PC-3 (cell line): ENCODE measurements at regions not wholly inside any gene's neighbourhood (a gene's known extent, or its start where the extent isn't known, plus 50 kb on each side); places are given as distances from the start of the nearest gene placed in this dataset.

Experiments used
- ATAC-seq: fragments of 200-7000 bp; cut with Tn5 transposase; 2 replicates; pipeline ENCODE4 v1.9.1; 2020; ENCODE audit warnings: mild to moderate bottlenecking, moderate library complexity
- BruUV-seq: library from RNA; stranded (reverse); fragments of 400-500 nt; replicated peaks from 2 replicates; lab custom pipeline; 2021; lab: Mats Ljungman, UMichigan
- CTCF ChIA-PET: fragments of 300-600 bp; sonication (Branson Sonifier 250); formaldehyde crosslinking; loops from one replicate; lab custom pipeline; 2022; ENCODE audit warnings: antibody characterized with exemption; lab: Charles Lee
- POLR2A ChIA-PET: fragments of 300-600 bp; sonication (Branson Sonifier 250); formaldehyde crosslinking; loops from one replicate; lab custom pipeline; 2022; ENCODE audit warnings: antibody characterized with exemption; ENCODE audit not compliant: unreplicated experiment; lab: Charles Lee
- DNase-seq: peaks from one replicate; pipeline ENCODE4 v3.0.0-alpha.2; 2015
- H2AFZ ChIP-seq: fragments of 300-600 bp; sonication (generic); 2 replicates; pipeline ENCODE4 v1.6.0; 2016; ENCODE audit warnings: antibody characterized with exemption, low read length
- H3F3A ChIP-seq: fragments of 300-600 bp; sonication (generic); one replicate; pipeline ENCODE4 v1.6.0; 2017; ENCODE audit warnings: antibody characterized with exemption, low read length, control low read depth, mild to moderate bottlenecking; ENCODE audit not compliant: unreplicated experiment
- H3K27ac ChIP-seq: fragments of 300-600 bp; sonication (generic); 2 replicates; pipeline ENCODE4 v1.5.1; 2016; ENCODE audit warnings: mild to moderate bottlenecking, low read length
- H3K27me3 ChIP-seq: fragments of 300-600 bp; sonication (generic); 2 replicates; pipeline ENCODE4 v1.6.1; 2016; ENCODE audit warnings: low read length, mixed read lengths
- H3K36me3 ChIP-seq: fragments of 300-600 bp; sonication (generic); 2 replicates; pipeline ENCODE4 v1.6.1; 2016; ENCODE audit warnings: low read depth, mixed run types, low read length, mixed read lengths
- H3K4me1 ChIP-seq: fragments of 300-600 bp; sonication (generic); 2 replicates; pipeline ENCODE4 v1.5.1; 2016; ENCODE audit warnings: low read length; ENCODE audit not compliant: insufficient read depth
- H3K4me2 ChIP-seq: fragments of 300-600 bp; sonication (generic); 2 replicates; pipeline ENCODE4 v1.6.0; 2016; ENCODE audit warnings: low read length
- H3K4me3 ChIP-seq: fragments of 300-600 bp; sonication (generic); 2 replicates; pipeline ENCODE4 v1.5.1; 2016; ENCODE audit warnings: mild to moderate bottlenecking, low read length, mixed read lengths
- H3K79me2 ChIP-seq: fragments of 300-600 bp; sonication (generic); 2 replicates; pipeline ENCODE4 v1.6.1; 2017; ENCODE audit warnings: low read length, mixed read lengths
- H3K9ac ChIP-seq: fragments of 300-600 bp; sonication (generic); 2 replicates; pipeline ENCODE4 v1.6.0; 2016; ENCODE audit warnings: mild to moderate bottlenecking, low read length
- H3K9me2 ChIP-seq: fragments of 300-600 bp; sonication (generic); replicated peaks from 2 replicates; pipeline ENCODE4 v1.6.1; 2016; ENCODE audit warnings: mixed run types, low read length, mixed read lengths
- H3K9me3 ChIP-seq: fragments of 300-600 bp; sonication (generic); 2 replicates; pipeline ENCODE4 v1.6.1; 2016; ENCODE audit warnings: low read length, mixed read lengths
- H4K20me1 ChIP-seq: fragments of 300-600 bp; sonication (generic); 2 replicates; pipeline ENCODE4 v1.6.1; 2016; ENCODE audit warnings: low read length, mixed read lengths
- EZH2 ChIP-seq: fragments of 300-600 bp; sonication (generic); IDR thresholded peaks from one replicate; pipeline ENCODE4 v1.6.1; 2017; ENCODE audit warnings: antibody characterized with exemption, mild to moderate bottlenecking, low read length; ENCODE audit not compliant: unreplicated experiment
- EZH2phosphoT487 ChIP-seq: fragments of 300-600 bp; sonication (generic); IDR thresholded peaks from 2 replicates; pipeline ENCODE4 v1.6.1; 2018; ENCODE audit warnings: mild to moderate bottlenecking, antibody characterized with exemption, low read length, borderline replicate concordance
- intact Hi-C: fragments of 100-400 bp; cut with micrococcal nuclease; formaldehyde crosslinking; loops from 2 replicates; pipeline ENCODE4 v1.9.0; 2023
- TF ChIP-seq, protein P1 (sequence below): fragments of 300-600 bp; sonication (generic); conservative IDR thresholded peaks from 2 replicates; pipeline ENCODE4 v1.5.1; 2017; ENCODE audit warnings: antibody characterized with exemption, low read depth, mild to moderate bottlenecking, low read length

DNA sequence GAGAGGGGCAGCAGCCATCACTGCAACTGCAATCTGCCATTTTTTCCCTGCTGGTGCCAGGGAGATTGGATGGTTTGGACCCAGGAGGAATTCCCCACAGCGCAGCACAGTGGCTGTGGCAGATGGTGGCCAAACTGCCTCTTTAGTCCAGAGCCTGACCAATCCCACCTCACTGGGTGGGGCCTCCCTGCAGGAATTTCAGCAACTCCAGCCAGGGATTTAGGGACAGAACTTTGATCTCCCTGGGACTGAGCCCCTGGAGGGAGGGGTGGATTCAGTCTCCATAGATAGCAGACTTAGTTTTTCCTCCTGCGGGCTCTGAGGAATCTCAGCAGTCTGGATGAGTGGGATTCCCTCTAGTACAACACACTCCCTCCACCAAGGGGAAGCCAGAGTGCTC, 179.7 kb upstream of the WDR11 start:
- H3K9me3 ChIP-seq, result no peaks in the 10 kb centered on the region
- no peak overlapping the region for H3K4me2 ChIP-seq
- ATAC-seq (no peak), DNase-seq (no peak)
- CTCF ChIA-PET, result no interaction called here
- intact Hi-C loops, result no loop called here
- no peak overlapping the region for H3K9ac ChIP-seq
- H2AFZ ChIP-seq, result no peak overlapping the region
- no peak overlapping the region for H3K27ac ChIP-seq
- H3K27me3 ChIP-seq, result no peaks in the 10 kb centered on the region
- H3K4me3 ChIP-seq, result no peak overlapping the region
- no peak for TF ChIP-seq EZH2
- TF ChIP-seq, protein P1, sequence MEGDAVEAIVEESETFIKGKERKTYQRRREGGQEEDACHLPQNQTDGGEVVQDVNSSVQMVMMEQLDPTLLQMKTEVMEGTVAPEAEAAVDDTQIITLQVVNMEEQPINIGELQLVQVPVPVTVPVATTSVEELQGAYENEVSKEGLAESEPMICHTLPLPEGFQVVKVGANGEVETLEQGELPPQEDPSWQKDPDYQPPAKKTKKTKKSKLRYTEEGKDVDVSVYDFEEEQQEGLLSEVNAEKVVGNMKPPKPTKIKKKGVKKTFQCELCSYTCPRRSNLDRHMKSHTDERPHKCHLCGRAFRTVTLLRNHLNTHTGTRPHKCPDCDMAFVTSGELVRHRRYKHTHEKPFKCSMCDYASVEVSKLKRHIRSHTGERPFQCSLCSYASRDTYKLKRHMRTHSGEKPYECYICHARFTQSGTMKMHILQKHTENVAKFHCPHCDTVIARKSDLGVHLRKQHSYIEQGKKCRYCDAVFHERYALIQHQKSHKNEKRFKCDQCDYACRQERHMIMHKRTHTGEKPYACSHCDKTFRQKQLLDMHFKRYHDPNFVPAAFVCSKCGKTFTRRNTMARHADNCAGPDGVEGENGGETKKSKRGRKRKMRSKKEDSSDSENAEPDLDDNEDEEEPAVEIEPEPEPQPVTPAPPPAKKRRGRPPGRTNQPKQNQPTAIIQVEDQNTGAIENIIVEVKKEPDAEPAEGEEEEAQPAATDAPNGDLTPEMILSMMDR, result no peak
- no peak for TF ChIP-seq EZH2phosphoT487
- no peaks in the 10 kb centered on the region for H3K9me2 ChIP-seq
- no peaks in the 10 kb centered on the region for H3K4me1 ChIP-seq
- H3K79me2 ChIP-seq, result no peaks in the 10 kb centered on the region
- POLR2A ChIA-PET, result no interaction called here
- H4K20me1 ChIP-seq, result no peaks in the 10 kb centered on the region
- H3K36me3 ChIP-seq, result no peaks in the 10 kb centered on the region
- H3F3A ChIP-seq, result no peaks in the 10 kb centered on the region
- BruUV-seq, result no TSS peak

DNA sequence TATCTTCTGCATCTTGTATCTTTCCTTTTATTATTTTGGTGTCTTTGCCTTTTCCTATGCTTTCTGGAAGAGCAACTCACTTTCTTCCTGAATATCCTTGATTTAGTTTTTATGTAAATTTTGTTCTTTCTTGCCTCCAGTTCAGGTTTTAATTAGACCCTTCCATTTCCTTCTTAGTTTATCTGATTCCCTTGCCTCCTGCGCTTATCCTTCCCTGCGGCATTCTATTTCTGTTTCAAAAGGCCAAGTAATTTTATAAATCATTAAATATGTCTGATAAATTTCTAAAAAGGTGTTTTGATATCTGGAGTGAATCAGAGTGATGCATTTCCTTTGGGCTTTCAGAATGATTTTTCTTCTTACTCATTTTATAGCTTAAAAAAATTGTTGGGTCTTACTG, 167.7 kb upstream of the WDR11 start:
- no TSS peak for BruUV-seq
- Histone ChIP-seq H3F3A (no peaks in the 10 kb centered on the region), H3K27ac (no peak overlapping the region), H3K4me3 (no peak overlapping the region), H3K27me3 (no peaks in the 10 kb centered on the region), H2AFZ (no peak overlapping the region), H3K9ac (no peak overlapping the region), H3K9me3 (no peaks in the 10 kb centered on the region), H3K4me2 (no peak overlapping the region), H3K36me3 (no peaks in the 10 kb centered on the region), H3K4me1 (no peaks in the 10 kb centered on the region), H4K20me1 (no peaks in the 10 kb centered on the region), H3K79me2 (no peaks in the 10 kb centered on the region), H3K9me2 (no peaks in the 10 kb centered on the region)
- CTCF ChIA-PET, result no interaction called here
- DNase-seq, result no peak
- ATAC-seq, result no peak
- TF ChIP-seq EZH2phosphoT487 (no peak), EZH2 (no peak)
- TF ChIP-seq, protein P1, result no peak
- intact Hi-C loops, result no loop called here
- POLR2A ChIA-PET, result interaction anchor here (0.7 kb wide), 1 partner anchor 13 kb away, joined by 4 read pairs; no protein-coding TSS in a partner anchor

GRCh38 chr10:120684226-120684625, 166.9 kb upstream of the WDR11 start:
- no TSS peak for BruUV-seq
- Histone ChIP-seq H3K36me3 (no peaks in the 10 kb centered on the region), H3K4me2 (no peak overlapping the region), H3K4me1 (no peaks in the 10 kb centered on the region), H3F3A (no peaks in the 10 kb centered on the region), H2AFZ (no peak overlapping the region), H4K20me1 (no peaks in the 10 kb centered on the region), H3K27ac (no peak overlapping the region), H3K4me3 (no peak overlapping the region), H3K9me2 (no peaks in the 10 kb centered on the region), H3K27me3 (no peaks in the 10 kb centered on the region), H3K79me2 (no peaks in the 10 kb centered on the region), H3K9me3 (no peaks in the 10 kb centered on the region), H3K9ac (no peak overlapping the region)
- TF ChIP-seq, protein P1, result no peak
- TF ChIP-seq EZH2phosphoT487 (no peak), EZH2 (no peak)
- POLR2A ChIA-PET, result no interaction called here
- ATAC-seq (no peak), DNase-seq (no peak)
- intact Hi-C loops, result no loop called here
- CTCF ChIA-PET, result no interaction called here
